HT1080 (cell line): ENCODE measurements at regions not wholly inside any gene's neighbourhood (a gene's known extent, or its start where the extent isn't known, plus 50 kb on each side); places are given as distances from the start of the nearest gene placed in this dataset.
A peak's percentile ranks its signal among the peaks of the same experiment; 100 is the strongest.

Source experiments
- DNase-seq: peaks from one replicate; pipeline ENCODE4 v3.0.0-alpha.2; 2015; ENCODE audit warnings: low read depth

GRCh38 chr14:71694591-71695530 is 237.4 kb upstream of the RGS6 start:
- DNase-seq = no peak

GRCh38 chr14:71695611-71696350 is 236.4 kb upstream of the RGS6 start:
- DNase-seq = no peak

GRCh38 chr14:71698027-71698426 is 234.2 kb upstream of the RGS6 start:
- no peak for DNase-seq

- no peak for DNase-seq
These were observed 233.6 kb upstream of the RGS6 start for GRCh38 chr14:71698673-71699072.

- DNase-seq = no peak
These were observed 230.2 kb upstream of the RGS6 start for GRCh38 chr14:71701990-71702389.

GRCh38 chr14:71702786-71703185 is 229.4 kb upstream of the RGS6 start:
- DNase-seq = no peak

- DNase-seq = no peak
These were observed 228.8 kb upstream of the RGS6 start for GRCh38 chr14:71703477-71703876.

- DNase-seq = no peak
These were observed 228.0 kb upstream of the RGS6 start for GRCh38 chr14:71704210-71704609.

GRCh38 chr14:71705460-71705859 is 226.8 kb upstream of the RGS6 start:
- no peak for DNase-seq

GRCh38 chr14:71709076-71709475 is 223.2 kb upstream of the RGS6 start:
- no peak for DNase-seq

GRCh38 chr14:71709987-71710386 is 222.2 kb upstream of the RGS6 start:
- DNase-seq = no peak

GRCh38 chr14:71711125-71711524 is 221.1 kb upstream of the RGS6 start:
- no peak for DNase-seq

GRCh38 chr14:71711619-71712018 is 220.6 kb upstream of the RGS6 start:
- peak; percentile 42 for DNase-seq

- no peak for DNase-seq
These were observed 219.8 kb upstream of the RGS6 start for GRCh38 chr14:71712478-71712877.

- DNase-seq = no peak
These were observed 219.2 kb upstream of the RGS6 start for GRCh38 chr14:71713016-71713415.

GRCh38 chr14:71713451-71713850 is 218.8 kb upstream of the RGS6 start:
- DNase-seq = no peak

- no peak for DNase-seq
These were observed 218.0 kb upstream of the RGS6 start for GRCh38 chr14:71714225-71714624.

GRCh38 chr14:71716041-71716772 is 216.0 kb upstream of the RGS6 start:
- DNase-seq = peak; percentile 38

GRCh38 chr14:71720978-71721624 is 211.1 kb upstream of the RGS6 start:
- DNase-seq = peak; percentile 72

- DNase-seq = no peak
These were observed 210.4 kb upstream of the RGS6 start for GRCh38 chr14:71721791-71722190.

- no peak for DNase-seq
These were observed 209.3 kb upstream of the RGS6 start for GRCh38 chr14:71722885-71723284.
